Activated T-cell treated with anti-CD3 and anti-CD28 coated beads, Interleukin-2, amount 50 U/mL, for 24 hours (primary cell): ENCODE measurements at regions not wholly inside any gene's neighbourhood (a gene's known extent, or its start where the extent isn't known, plus 50 kb on each side); places are given as distances from the start of the nearest gene placed in this dataset.

Source experiments
- DNase-seq: peaks from one replicate; pipeline ENCODE4 v3.0.0-alpha.2; 2020
- H3K27ac Mint-ChIP-seq: 2 replicates; pipeline ENCODE4 v1.8.0; 2020; ENCODE audit warnings: mild to moderate bottlenecking, mixed read lengths
- H3K27me3 Mint-ChIP-seq: 2 replicates; pipeline ENCODE4 v1.8.0; 2020; ENCODE audit warnings: mixed read lengths
- H3K36me3 Mint-ChIP-seq: 2 replicates; pipeline ENCODE4 v1.8.0; 2020; ENCODE audit warnings: low read depth, mixed read lengths
- H3K4me1 Mint-ChIP-seq: 2 replicates; pipeline ENCODE4 v1.8.0; 2020; ENCODE audit warnings: low read depth, mixed read lengths
- H3K4me3 Mint-ChIP-seq: 2 replicates; pipeline ENCODE4 v1.8.0; 2020; ENCODE audit warnings: mild to moderate bottlenecking, moderate library complexity, mixed read lengths
- H3K9me3 Mint-ChIP-seq: 2 replicates; pipeline ENCODE4 v1.8.0; 2020; ENCODE audit warnings: mixed read lengths

DNA sequence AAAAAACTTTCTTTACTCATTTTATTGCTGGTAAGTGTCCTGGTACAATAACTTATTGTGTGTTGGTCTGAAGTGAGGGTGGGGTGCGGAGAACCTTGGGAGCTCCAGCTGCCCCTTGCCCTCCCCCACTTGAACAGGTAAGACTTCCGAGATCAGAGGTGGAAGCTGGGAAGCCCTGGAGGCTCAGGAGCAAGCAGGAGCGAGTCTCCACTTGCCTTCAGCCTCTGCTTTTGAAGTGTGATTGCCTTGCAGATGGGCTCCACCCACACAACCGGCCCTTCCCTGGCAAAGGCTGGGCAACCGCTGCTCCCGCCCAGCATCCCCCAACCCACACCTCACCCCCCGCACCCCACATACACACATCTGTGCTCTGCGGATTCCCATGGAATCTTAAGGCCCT lies 179.6 kb downstream of the TFAP2C start:
- Mint-ChIP-seq H3K4me1 (no peaks in the 10 kb centered on the region), H3K36me3 (no peaks in the 10 kb centered on the region), H3K27me3 (peaks cover 26% of the 10 kb centered on the region), H3K9me3 (no peaks in the 10 kb centered on the region), H3K27ac (no peak overlapping the region), H3K4me3 (no peak overlapping the region)
- no peak for DNase-seq

- no peak overlapping the region for H3K27ac Mint-ChIP-seq
- no peaks in the 10 kb centered on the region for H3K9me3 Mint-ChIP-seq
- H3K36me3 Mint-ChIP-seq = no peaks in the 10 kb centered on the region
- peaks cover 26% of the 10 kb centered on the region for H3K27me3 Mint-ChIP-seq
- H3K4me3 Mint-ChIP-seq = no peak overlapping the region
- no peak for DNase-seq
- no peaks in the 10 kb centered on the region for H3K4me1 Mint-ChIP-seq
Observed at GRCh38 chr20:56809668-56810067, 180.6 kb downstream of the TFAP2C start.

- H3K4me3 Mint-ChIP-seq = no peak overlapping the region
- peaks cover 26% of the 10 kb centered on the region for H3K27me3 Mint-ChIP-seq
- no peaks in the 10 kb centered on the region for H3K36me3 Mint-ChIP-seq
- no peaks in the 10 kb centered on the region for H3K9me3 Mint-ChIP-seq
- H3K27ac Mint-ChIP-seq = no peak overlapping the region
- H3K4me1 Mint-ChIP-seq = no peaks in the 10 kb centered on the region
- DNase-seq = no peak
Observed at GRCh38 chr20:56810141-56810540, 181.0 kb downstream of the TFAP2C start.

GRCh38 chr20:56815796-56816195 lies 186.7 kb downstream of the TFAP2C start:
- Mint-ChIP-seq H3K36me3 (no peaks in the 10 kb centered on the region), H3K4me1 (no peaks in the 10 kb centered on the region), H3K27me3 (peaks cover 9% of the 10 kb centered on the region), H3K27ac (no peak overlapping the region), H3K4me3 (no peak overlapping the region), H3K9me3 (no peaks in the 10 kb centered on the region)
- DNase-seq = no peak

- no peak for DNase-seq
- H3K27ac Mint-ChIP-seq = no peak overlapping the region
- no peaks in the 10 kb centered on the region for H3K36me3 Mint-ChIP-seq
- no peaks in the 10 kb centered on the region for H3K4me1 Mint-ChIP-seq
- peaks cover 14% of the 10 kb centered on the region for H3K27me3 Mint-ChIP-seq
- H3K4me3 Mint-ChIP-seq = no peak overlapping the region
- no peaks in the 10 kb centered on the region for H3K9me3 Mint-ChIP-seq
Observed at GRCh38 chr20:56816349-56816748, 187.2 kb downstream of the TFAP2C start.

DNA sequence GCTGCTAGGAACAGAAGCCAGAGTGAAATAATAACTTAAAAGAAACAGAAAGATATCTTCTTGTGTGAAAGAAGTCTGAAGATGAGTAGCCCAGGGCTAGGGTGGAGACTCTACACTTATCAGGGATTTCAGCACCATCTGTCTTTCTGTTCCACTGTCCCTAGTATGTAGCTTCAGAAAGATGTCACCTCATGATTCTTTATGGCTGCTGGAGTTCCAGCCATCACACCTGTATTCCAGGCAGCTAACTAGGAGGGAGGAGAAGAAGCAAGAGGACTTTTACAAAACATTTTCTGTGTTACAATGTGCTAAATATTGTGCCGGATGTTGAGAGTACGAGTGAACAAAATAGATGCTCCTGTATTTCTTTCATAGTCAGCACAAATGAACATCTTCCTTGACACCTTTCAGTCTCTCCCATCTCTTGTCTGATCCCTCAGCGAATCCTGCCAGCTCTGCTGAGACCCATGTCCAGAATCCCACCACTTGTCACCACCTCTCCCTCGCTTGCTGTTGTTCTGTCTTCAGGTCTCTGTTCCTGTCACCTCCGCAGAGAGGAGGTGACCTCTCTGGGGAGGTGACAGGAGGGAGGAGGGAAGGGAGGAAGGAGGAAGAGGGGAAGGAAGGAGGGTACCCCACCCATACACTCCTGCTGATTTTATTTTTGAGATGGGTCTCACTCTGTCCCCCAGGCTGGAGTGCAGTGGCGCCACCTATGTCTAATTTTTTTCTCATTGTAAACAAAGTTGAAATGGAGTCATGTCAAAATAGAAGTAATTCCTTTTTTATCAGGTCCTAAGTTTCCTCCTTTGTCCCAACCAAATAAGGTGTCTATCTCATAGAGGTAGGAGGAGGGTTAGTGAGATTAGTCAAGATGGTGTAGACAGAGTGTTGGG lies 188.9 kb downstream of the TFAP2C start:
- no peak for DNase-seq
- Mint-ChIP-seq H3K27ac (no peak overlapping the region), H3K9me3 (no peaks in the 10 kb centered on the region), H3K4me3 (no peak overlapping the region), H3K4me1 (no peaks in the 10 kb centered on the region), H3K36me3 (no peaks in the 10 kb centered on the region), H3K27me3 (peaks cover 15% of the 10 kb centered on the region)

- Mint-ChIP-seq H3K4me1 (no peaks in the 10 kb centered on the region), H3K27ac (no peak overlapping the region), H3K9me3 (no peaks in the 10 kb centered on the region), H3K36me3 (no peaks in the 10 kb centered on the region), H3K4me3 (no peak overlapping the region), H3K27me3 (peaks cover 16% of the 10 kb centered on the region)
- no peak for DNase-seq
Observed at GRCh38 chr20:56820984-56821383, 191.9 kb downstream of the TFAP2C start.

GRCh38 chr20:56826306-56826704 lies 197.2 kb downstream of the TFAP2C start:
- no peaks in the 10 kb centered on the region for H3K9me3 Mint-ChIP-seq
- DNase-seq = no peak
- H3K27me3 Mint-ChIP-seq = peaks cover 40% of the 10 kb centered on the region
- H3K4me1 Mint-ChIP-seq = no peaks in the 10 kb centered on the region
- H3K36me3 Mint-ChIP-seq = no peaks in the 10 kb centered on the region
- H3K27ac Mint-ChIP-seq = no peak overlapping the region
- no peak overlapping the region for H3K4me3 Mint-ChIP-seq

GRCh38 chr20:56826705-56827665 lies 197.9 kb downstream of the TFAP2C start:
- Mint-ChIP-seq H3K27me3 (peaks cover 46% of the 10 kb centered on the region), H3K9me3 (no peaks in the 10 kb centered on the region), H3K27ac (no peak overlapping the region), H3K4me1 (no peaks in the 10 kb centered on the region), H3K36me3 (no peaks in the 10 kb centered on the region), H3K4me3 (no peak overlapping the region)
- no peak for DNase-seq

GRCh38 chr20:56827763-56828162 lies 198.7 kb downstream of the TFAP2C start:
- Mint-ChIP-seq H3K36me3 (no peaks in the 10 kb centered on the region), H3K4me1 (no peaks in the 10 kb centered on the region), H3K27ac (no peak overlapping the region), H3K4me3 (no peak overlapping the region), H3K9me3 (no peaks in the 10 kb centered on the region), H3K27me3 (peaks cover 46% of the 10 kb centered on the region)
- no peak for DNase-seq

DNA sequence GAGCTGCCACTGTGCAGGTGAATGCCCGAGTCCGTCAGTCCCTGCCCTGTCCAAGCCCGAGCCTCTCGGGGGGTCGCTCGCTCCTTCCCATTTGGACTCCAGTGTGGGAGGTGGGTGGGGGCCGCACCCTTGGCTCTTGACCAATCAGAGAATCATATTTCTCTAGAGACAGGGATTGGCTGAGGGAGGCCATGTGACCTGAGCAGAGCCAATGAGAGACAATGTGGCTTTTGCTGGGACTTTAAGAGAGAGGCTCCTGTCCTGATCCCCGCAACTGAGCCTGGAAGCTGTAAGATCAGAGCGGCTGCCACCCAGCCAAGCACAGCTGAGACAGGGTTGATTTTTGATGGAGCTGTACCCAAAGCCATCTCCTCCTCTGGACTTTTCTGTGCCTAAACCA lies 199.3 kb downstream of the TFAP2C start:
- Mint-ChIP-seq H3K4me1 (no peaks in the 10 kb centered on the region), H3K27me3 (peaks cover 47% of the 10 kb centered on the region), H3K27ac (no peak overlapping the region), H3K4me3 (no peak overlapping the region), H3K36me3 (no peaks in the 10 kb centered on the region), H3K9me3 (no peaks in the 10 kb centered on the region)
- DNase-seq = no peak

GRCh38 chr20:56829788-56830385 lies 200.8 kb downstream of the TFAP2C start:
- Mint-ChIP-seq H3K9me3 (no peaks in the 10 kb centered on the region), H3K36me3 (no peaks in the 10 kb centered on the region), H3K27me3 (peaks cover 48% of the 10 kb centered on the region), H3K4me1 (no peaks in the 10 kb centered on the region), H3K27ac (no peak overlapping the region), H3K4me3 (no peak overlapping the region)
- no peak for DNase-seq

DNA sequence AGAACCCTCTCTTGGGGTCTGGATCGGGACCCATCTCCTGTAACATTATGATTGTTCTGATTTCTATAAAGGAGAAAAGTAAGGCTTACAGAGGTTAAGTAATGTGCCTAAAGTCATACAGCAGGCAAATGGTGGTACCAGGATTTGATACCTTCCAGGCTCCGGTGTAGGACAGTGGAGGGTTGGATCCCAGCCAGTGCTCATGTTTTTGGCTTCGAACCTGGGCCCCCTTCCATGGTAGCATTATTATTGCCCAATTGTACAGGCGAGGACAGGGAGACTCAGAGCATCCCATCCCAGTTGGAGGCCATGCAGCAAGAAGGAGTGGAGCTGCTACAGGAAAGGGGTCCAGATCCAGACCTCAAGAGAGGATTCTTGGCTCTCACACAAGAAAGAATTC lies 202.7 kb downstream of the TFAP2C start:
- no peak overlapping the region for H3K27ac Mint-ChIP-seq

GRCh38 chr20:56833427-56833826 lies 204.3 kb downstream of the TFAP2C start:
- no peak for DNase-seq
- no peaks in the 10 kb centered on the region for H3K4me1 Mint-ChIP-seq
- no peak overlapping the region for H3K27ac Mint-ChIP-seq
- no peak overlapping the region for H3K4me3 Mint-ChIP-seq
- H3K36me3 Mint-ChIP-seq = no peaks in the 10 kb centered on the region
- no peaks in the 10 kb centered on the region for H3K9me3 Mint-ChIP-seq
- H3K27me3 Mint-ChIP-seq = peaks cover 36% of the 10 kb centered on the region

More for the DNA sequence above, 202.7 kb downstream of the TFAP2C start:
- H3K4me3 Mint-ChIP-seq = no peak overlapping the region
- DNase-seq = no peak
- H3K9me3 Mint-ChIP-seq = no peaks in the 10 kb centered on the region
- H3K4me1 Mint-ChIP-seq = no peaks in the 10 kb centered on the region
- no peaks in the 10 kb centered on the region for H3K36me3 Mint-ChIP-seq
- H3K27me3 Mint-ChIP-seq = peaks cover 42% of the 10 kb centered on the region
